ENCODE measurements at regions not wholly inside any gene's neighbourhood (a gene's known extent, or its start where the extent isn't known, plus 50 kb on each side); places are given as distances from the start of the nearest gene placed in this dataset.

- H3K4me1 ChIP-seq: peaks cover 0 to 7% (median 6%) of the 10 kb centered on the region in 4 donors
- intact Hi-C loops (cut with DNase I): no loop called here
- DNase-seq (ENCODE audit: extremely low spot score): no peak
- H3K36me3 ChIP-seq: no peaks in the 10 kb centered on the region
- 50% methylated on average over 1 of the region's 1 CpG for WGBS
- H3K4me3 ChIP-seq: no peak overlapping the region
- H3K27me3 ChIP-seq: no peaks in the 10 kb centered on the region
- H3K9me3 ChIP-seq: no peaks in the 10 kb centered on the region
- no peak overlapping the region for H3K27ac ChIP-seq (replicated peaks in 1 of 4)
- TF ChIP-seq POLR2AphosphoS5 (IDR thresholded peaks at IDR 0.05): no peak
These were observed 336.8 kb downstream of the ARL6IP6 start for GRCh38 chr2:153055182-153055581.

DNA sequence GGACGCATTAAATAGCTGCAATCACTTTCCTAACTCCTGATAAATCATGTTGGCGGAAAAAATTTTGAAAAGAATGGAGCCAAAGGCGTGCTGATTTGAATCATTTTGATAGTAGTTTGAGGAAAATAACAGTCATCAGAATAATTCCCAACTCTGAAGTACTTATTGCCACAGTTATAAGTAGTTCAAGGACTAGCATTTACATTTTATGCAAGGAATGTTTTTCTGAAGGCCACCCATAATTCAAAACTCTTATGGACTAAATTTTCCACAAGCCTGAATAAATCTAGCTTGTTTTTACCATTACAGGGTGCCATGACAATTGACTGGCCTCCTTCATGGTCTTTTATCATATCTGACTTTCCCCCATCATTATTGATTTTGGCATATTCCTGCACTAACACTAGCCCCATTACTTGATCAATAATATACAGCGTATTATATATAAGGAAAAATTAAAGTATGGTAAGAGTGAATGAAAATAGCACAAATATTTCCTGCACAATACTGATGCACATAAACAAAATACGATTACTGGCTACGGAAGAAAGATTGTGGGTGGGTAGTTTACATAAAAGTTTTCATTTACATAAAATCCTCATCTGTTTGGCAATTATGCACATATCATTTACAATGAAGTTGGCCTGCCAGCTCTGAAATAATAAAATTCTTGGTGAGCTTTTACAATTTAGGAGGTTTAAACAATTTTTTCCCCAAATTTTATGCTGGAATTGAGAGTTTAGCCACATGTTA is 334.6 kb downstream of the ARL6IP6 start:
- H3K36me3 ChIP-seq: no peaks in the 10 kb centered on the region
- 83% methylated on average over 6 of the region's 6 CpGs for WGBS
- no peak overlapping the region for H3K27ac ChIP-seq (replicated peaks in 1 of 4)
- H3K4me3 ChIP-seq: no peak overlapping the region
- H3K9me3 ChIP-seq: no peaks in the 10 kb centered on the region
- intact Hi-C loops (cut with DNase I): no loop called here
- H3K27me3 ChIP-seq: no peaks in the 10 kb centered on the region
- no peak for TF ChIP-seq POLR2A (IDR thresholded peaks at IDR 0.05; ENCODE audit: low read depth)
- TF ChIP-seq, protein P1, sequence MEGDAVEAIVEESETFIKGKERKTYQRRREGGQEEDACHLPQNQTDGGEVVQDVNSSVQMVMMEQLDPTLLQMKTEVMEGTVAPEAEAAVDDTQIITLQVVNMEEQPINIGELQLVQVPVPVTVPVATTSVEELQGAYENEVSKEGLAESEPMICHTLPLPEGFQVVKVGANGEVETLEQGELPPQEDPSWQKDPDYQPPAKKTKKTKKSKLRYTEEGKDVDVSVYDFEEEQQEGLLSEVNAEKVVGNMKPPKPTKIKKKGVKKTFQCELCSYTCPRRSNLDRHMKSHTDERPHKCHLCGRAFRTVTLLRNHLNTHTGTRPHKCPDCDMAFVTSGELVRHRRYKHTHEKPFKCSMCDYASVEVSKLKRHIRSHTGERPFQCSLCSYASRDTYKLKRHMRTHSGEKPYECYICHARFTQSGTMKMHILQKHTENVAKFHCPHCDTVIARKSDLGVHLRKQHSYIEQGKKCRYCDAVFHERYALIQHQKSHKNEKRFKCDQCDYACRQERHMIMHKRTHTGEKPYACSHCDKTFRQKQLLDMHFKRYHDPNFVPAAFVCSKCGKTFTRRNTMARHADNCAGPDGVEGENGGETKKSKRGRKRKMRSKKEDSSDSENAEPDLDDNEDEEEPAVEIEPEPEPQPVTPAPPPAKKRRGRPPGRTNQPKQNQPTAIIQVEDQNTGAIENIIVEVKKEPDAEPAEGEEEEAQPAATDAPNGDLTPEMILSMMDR (IDR thresholded peaks at IDR 0.05): no peak
- no peak for TF ChIP-seq EP300 (IDR thresholded peaks at IDR 0.05)
- TF ChIP-seq POLR2AphosphoS5 (IDR thresholded peaks at IDR 0.05): no peak
- H3K4me1 ChIP-seq: no peaks in the 10 kb centered on the region
- DNase-seq (ENCODE audit: extremely low spot score): no peak

GRCh38 chr2:153047220-153047619 is 328.8 kb downstream of the ARL6IP6 start:
- no peaks in the 10 kb centered on the region for H3K9me3 ChIP-seq
- H3K36me3 ChIP-seq: no peaks in the 10 kb centered on the region
- DNase-seq (ENCODE audit: extremely low spot score): no peak
- H3K4me3 ChIP-seq: no peak overlapping the region
- 59% methylated on average over 1 of the region's 1 CpG for WGBS
- H3K27ac ChIP-seq (replicated peaks in 1 of 4): no peak overlapping the region
- intact Hi-C loops (cut with DNase I): no loop called here
- H3K4me1 ChIP-seq: no peaks in the 10 kb centered on the region
- H3K27me3 ChIP-seq: no peaks in the 10 kb centered on the region
- TF ChIP-seq, protein P1 (IDR thresholded peaks at IDR 0.05): no peak
- TF ChIP-seq EP300 (IDR thresholded peaks at IDR 0.05) (no peak), POLR2AphosphoS5 (IDR thresholded peaks at IDR 0.05) (no peak), POLR2A (IDR thresholded peaks at IDR 0.05; ENCODE audit: low read depth) (no peak)

DNA sequence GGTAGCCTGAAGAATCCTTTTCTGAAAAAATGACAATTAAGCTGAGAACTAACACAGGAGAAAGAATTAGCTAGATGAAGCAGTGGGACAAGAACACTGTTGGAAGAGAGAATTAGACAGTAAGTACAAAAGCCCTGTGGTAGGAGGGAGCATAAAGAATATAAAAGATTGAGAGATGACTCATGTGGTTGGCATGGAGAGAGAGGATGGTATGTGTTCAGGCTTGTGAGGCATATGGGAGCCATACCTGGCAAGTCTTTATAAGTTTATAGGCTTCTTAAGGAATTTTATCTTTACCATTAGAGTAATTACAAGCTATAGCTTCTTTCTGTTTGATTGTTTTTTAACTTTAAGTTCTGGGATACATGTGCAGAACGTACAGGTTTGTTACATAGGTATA is 325.0 kb downstream of the ARL6IP6 start:
- Histone ChIP-seq H3K4me1 (no peaks in the 10 kb centered on the region), H3K27ac (replicated peaks in 1 of 4) (no peak overlapping the region), H3K27me3 (no peaks in the 10 kb centered on the region), H3K9me3 (no peaks in the 10 kb centered on the region), H3K36me3 (no peaks in the 10 kb centered on the region), H3K4me3 (no peak overlapping the region)
- no peak for DNase-seq (ENCODE audit: extremely low spot score)
- TF ChIP-seq EP300 (IDR thresholded peaks at IDR 0.05) (no peak), POLR2AphosphoS5 (IDR thresholded peaks at IDR 0.05) (no peak), POLR2A (IDR thresholded peaks at IDR 0.05; ENCODE audit: low read depth) (no peak)
- TF ChIP-seq, protein P1 (IDR thresholded peaks at IDR 0.05): no peak
- 96% methylated on average over 1 of the region's 1 CpG for WGBS
- intact Hi-C loops (cut with DNase I): no loop called here

DNA sequence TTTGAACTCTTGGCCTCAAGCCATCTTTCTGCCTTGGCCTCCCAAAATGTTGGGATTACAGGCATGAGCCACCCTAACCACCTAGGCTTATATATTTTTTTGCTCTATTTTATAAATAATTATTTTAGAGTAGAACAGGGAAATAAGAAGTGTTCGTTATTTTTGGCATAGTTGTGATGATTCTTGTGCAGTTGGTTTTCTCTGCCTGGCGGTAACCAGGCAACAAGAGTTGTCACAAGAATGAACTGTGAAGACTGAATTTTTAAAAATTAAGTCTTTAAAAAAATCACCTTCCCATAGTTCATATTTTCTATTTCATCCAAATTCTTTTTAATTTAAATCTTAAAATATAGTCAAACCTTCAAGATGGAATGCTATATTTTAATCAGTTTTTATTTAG is 310.2 kb downstream of the ARL6IP6 start:
- H3K9me3 ChIP-seq: peaks cover 0 to 5% (median 0%) of the 10 kb centered on the region in 4 donors
- H3K4me1 ChIP-seq: no peaks in the 10 kb centered on the region
- WGBS: 48% methylated on average over 2 of the region's 2 CpGs
- DNase-seq (ENCODE audit: extremely low spot score): no peak
- no peaks in the 10 kb centered on the region for H3K27me3 ChIP-seq
- TF ChIP-seq, protein P1 (IDR thresholded peaks at IDR 0.05): no peak
- no peak for TF ChIP-seq EP300 (IDR thresholded peaks at IDR 0.05)
- no peak for TF ChIP-seq POLR2AphosphoS5 (IDR thresholded peaks at IDR 0.05)
- TF ChIP-seq POLR2A (IDR thresholded peaks at IDR 0.05; ENCODE audit: low read depth): no peak
- intact Hi-C loops (cut with DNase I): no loop called here
- H3K36me3 ChIP-seq: no peaks in the 10 kb centered on the region
- H3K4me3 ChIP-seq: no peak overlapping the region
- H3K27ac ChIP-seq (replicated peaks in 1 of 4): no peak overlapping the region
